ENCODE measurements at regions not wholly inside any gene's neighbourhood (a gene's known extent, or its start where the extent isn't known, plus 50 kb on each side); places are given as distances from the start of the nearest gene placed in this dataset.

GRCh38 chr1:184909019-184909418, 65.3 kb downstream of the NIBAN1 start:
- Histone ChIP-seq H3K14ac (ENCODE audit: insufficient read length) (no peak overlapping the region), H3K9me3 (ENCODE audit: insufficient read depth in 2 of 2, low read depth in 1 of 2, low read length in 1 of 2) (no peaks in the 10 kb centered on the region), H2BK12ac (ENCODE audit: low read depth, low read length) (no peak overlapping the region), H3K36me3 (ENCODE audit: control insufficient read depth in 2 of 4, insufficient read depth in 4 of 4, low read length in 3 of 4) (no peaks in the 10 kb centered on the region), H3K79me2 (ENCODE audit: control insufficient read depth in 1 of 2, insufficient read depth in 2 of 2, low read length in 2 of 2) (no peaks in the 10 kb centered on the region), H3K4ac (replicated peaks; ENCODE audit: insufficient read length, low read depth, low read length) (no peak overlapping the region), H4K20me1 (replicated peaks in 1 of 2; ENCODE audit: control insufficient read depth in 1 of 2, insufficient read depth in 2 of 2, low read length in 2 of 2) (no peaks in the 10 kb centered on the region), H2BK5ac (ENCODE audit: low read depth, low read length) (no peak overlapping the region), H2AFZ (ENCODE audit: low read length) (no peak overlapping the region), H3K9ac (replicated peaks in 1 of 4; ENCODE audit: extremely low read depth in 1 of 4, low read depth in 3 of 4, low read length in 3 of 4) (no peak overlapping the region), H3K27me3 (replicated peaks in 1 of 4; ENCODE audit: control insufficient read depth in 3 of 4, extremely low read depth in 1 of 4, insufficient read depth in 3 of 4, low read length in 3 of 4) (no peaks in the 10 kb centered on the region), H3K4me2 (ENCODE audit: insufficient read depth in 1 of 2, low read depth in 2 of 2, low read length in 2 of 2) (no peak overlapping the region), H2BK120ac (replicated peaks; ENCODE audit: low read depth, low read length) (no peak overlapping the region), H3K56ac (replicated peaks; ENCODE audit: insufficient read length, low read depth, low read length) (no peak overlapping the region), H3K79me1 (ENCODE audit: low read depth, low read length) (no peaks in the 10 kb centered on the region), H3K23me2 (ENCODE audit: low read depth, low read length) (no peaks in the 10 kb centered on the region), H3K4me1 (replicated peaks in 1 of 4; ENCODE audit: control insufficient read depth in 3 of 4, insufficient read depth in 4 of 4, low read length in 3 of 4) (peaks cover 0 to 4% (median 0%) of the 10 kb centered on the region in 4 experiments; a peak in 1 of 7 replicates), H2BK15ac (ENCODE audit: low read length) (no peak overlapping the region), H4K5ac (ENCODE audit: insufficient read length, low read depth, low read length) (no peak overlapping the region), H3K18ac (ENCODE audit: extremely low read depth, low read length) (no peak overlapping the region), H2BK20ac (ENCODE audit: low read length) (no peak overlapping the region), H3K4me3 (ENCODE audit: extremely low read depth in 1 of 4, insufficient read depth in 2 of 4, low read depth in 3 of 4, low read length in 4 of 4) (no peak overlapping the region), H3K23ac (ENCODE audit: insufficient read length) (no peak overlapping the region), H4K8ac (ENCODE audit: extremely low read depth, insufficient read depth, low read length) (no peak overlapping the region), H4K91ac (replicated peaks; ENCODE audit: insufficient read length, low read length) (no peak overlapping the region), H3K27ac (ENCODE audit: low read depth, low read length) (no peak overlapping the region), H2AK5ac (ENCODE audit: low read depth, low read length) (no peak overlapping the region)
- ChIA-PET CTCF (ENCODE audit: partially characterized antibody) (no interaction called here), POLR2A (ENCODE audit: partially characterized antibody) (interaction anchor here (1.0 kb wide), 1 partner anchor 65 kb away, joined by 3 read pairs; the partner anchor contains the start of gene NIBAN1)
- DNase-seq (ENCODE audit: low read depth in 1 of 2, low spot score in 2 of 2) (no peak), FAIRE-seq (no peak)
- TF ChIP-seq JUND (IDR thresholded peaks at IDR 0.05; ENCODE audit: low read length) (no peak), CBX8 (IDR thresholded peaks at IDR 0.05; ENCODE audit: borderline replicate concordance, low read depth, low read length) (no peak), RAD21 (IDR thresholded peaks at IDR 0.05 in 1 of 2, conservative IDR thresholded peaks at IDR 0.05 in 1 of 2; ENCODE audit: low read depth in 2 of 2, low read length in 2 of 2) (no peak), CBX5 (IDR thresholded peaks at IDR 0.05; ENCODE audit: low read depth, low read length) (no peak), FOSL1 (IDR thresholded peaks at IDR 0.05; ENCODE audit: insufficient read depth, low read depth, low read length) (no peak), JUN (IDR thresholded peaks at IDR 0.05; ENCODE audit: low read depth, low read length) (no peak)
